ENCODE measurements at regions not wholly inside any gene's neighbourhood (a gene's known extent, or its start where the extent isn't known, plus 50 kb on each side); places are given as distances from the start of the nearest gene placed in this dataset.

DNA sequence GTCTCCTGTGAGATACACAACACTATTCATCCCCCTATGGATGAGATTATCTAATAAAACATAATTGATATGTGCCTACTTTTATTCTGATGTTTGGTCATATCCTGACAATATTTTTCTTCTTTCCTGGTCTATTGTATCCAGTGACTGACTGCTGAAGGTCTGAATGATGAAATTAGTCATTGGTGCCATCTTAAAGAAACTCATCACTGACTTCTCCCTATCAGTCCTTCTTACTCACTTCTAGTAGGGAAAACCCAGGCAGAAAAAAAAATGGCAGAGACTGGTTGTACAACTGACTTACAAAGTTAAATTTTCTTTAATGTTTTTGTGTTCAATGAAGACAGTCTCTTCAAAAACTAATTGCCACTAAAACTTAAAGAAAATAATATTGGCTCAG lies 377.4 kb downstream of the HTR7 start:
- Mint-ChIP-seq H3K4me1 (no peaks in the 10 kb centered on the region), H3K27me3 (no peaks in the 10 kb centered on the region), H3K9me3 (peaks cover 3% of the 10 kb centered on the region), H3K27ac (no peak overlapping the region), H3K36me3 (no peaks in the 10 kb centered on the region), H3K4me3 (no peak overlapping the region)
- no peak for ATAC-seq

DNA sequence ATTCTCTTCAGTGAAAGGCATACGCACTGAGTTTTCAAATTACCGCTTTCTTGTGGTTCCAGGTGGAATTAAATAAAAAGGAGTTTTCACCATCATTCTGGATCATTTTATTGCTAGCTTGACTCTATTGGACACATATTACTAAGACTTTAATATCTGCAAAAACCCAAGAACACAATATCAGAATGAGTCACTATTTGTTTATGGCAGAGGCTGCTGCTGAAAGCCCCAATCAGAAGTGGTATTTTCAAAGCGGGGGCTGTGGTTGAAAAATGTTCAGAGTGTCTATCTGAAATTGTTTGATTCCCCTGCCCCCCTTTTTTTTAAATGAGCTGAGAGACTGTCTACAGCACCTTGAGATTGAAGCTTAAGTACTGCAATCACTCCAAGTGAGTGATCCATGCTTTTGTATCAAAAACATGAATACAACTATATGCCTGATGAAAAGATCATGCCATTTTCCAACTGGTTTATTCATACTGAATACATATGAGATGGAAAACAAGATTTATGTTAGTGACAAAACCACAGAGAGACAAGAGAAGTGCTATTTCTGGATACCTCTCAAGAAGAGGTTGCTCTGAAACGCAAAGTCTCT lies 376.4 kb downstream of the HTR7 start:
- Mint-ChIP-seq H3K4me1 (no peaks in the 10 kb centered on the region), H3K27me3 (no peaks in the 10 kb centered on the region), H3K36me3 (no peaks in the 10 kb centered on the region), H3K27ac (no peak overlapping the region), H3K4me3 (no peak overlapping the region), H3K9me3 (peaks cover 3% of the 10 kb centered on the region)
- no peak for ATAC-seq

GRCh38 chr10:90484518-90484917 lies 373.3 kb downstream of the HTR7 start:
- ATAC-seq, result no peak
- Mint-ChIP-seq H3K9me3 (peaks cover 3% of the 10 kb centered on the region), H3K27ac (no peak overlapping the region), H3K36me3 (no peaks in the 10 kb centered on the region), H3K4me3 (no peak overlapping the region), H3K4me1 (no peaks in the 10 kb centered on the region), H3K27me3 (no peaks in the 10 kb centered on the region)

DNA sequence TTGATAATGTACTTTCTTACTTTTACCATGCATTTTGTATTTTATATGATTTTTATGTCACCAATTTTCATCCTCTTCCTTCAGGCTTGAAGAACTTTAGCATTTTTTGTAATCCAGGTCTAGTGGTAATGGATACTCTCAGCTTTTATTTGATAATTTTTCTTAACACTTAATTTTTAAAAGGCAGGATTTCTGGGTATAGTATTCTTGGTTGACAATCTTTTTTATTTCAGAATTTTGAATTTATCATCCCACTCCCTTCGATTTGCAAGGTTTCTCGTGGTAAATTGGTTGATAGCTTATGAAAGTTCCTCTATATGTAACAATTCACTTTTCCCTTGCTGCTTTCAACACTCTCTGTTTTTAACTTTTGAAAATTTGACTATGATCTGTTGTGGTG lies 363.7 kb downstream of the HTR7 start:
- Mint-ChIP-seq H3K27me3 (no peaks in the 10 kb centered on the region), H3K36me3 (no peaks in the 10 kb centered on the region), H3K4me1 (no peaks in the 10 kb centered on the region), H3K4me3 (no peak overlapping the region), H3K9me3 (peaks cover 27% of the 10 kb centered on the region), H3K27ac (no peak overlapping the region)
- no peak for ATAC-seq

DNA sequence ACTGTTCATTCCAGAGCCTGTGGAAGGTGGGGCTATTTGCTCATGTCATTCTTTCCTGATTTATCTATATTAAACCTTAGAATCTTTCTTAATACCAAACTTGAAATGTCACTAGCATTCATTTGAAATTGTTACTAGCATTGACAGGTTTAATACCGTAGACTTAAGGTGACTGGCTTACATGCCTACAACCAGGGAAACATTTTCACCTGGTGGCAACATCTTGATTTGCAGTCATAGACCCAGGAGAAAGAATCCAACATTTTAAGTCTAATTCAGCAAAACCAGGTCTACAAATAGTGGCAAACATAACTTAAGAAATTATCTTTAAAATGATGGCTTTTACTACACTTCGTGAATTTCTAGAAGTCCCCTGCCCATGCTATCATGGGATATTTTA lies 353.7 kb downstream of the HTR7 start:
- Mint-ChIP-seq H3K9me3 (no peaks in the 10 kb centered on the region), H3K4me1 (peaks cover 9% of the 10 kb centered on the region), H3K4me3 (no peak overlapping the region), H3K27me3 (no peaks in the 10 kb centered on the region), H3K36me3 (no peaks in the 10 kb centered on the region), H3K27ac (no peak overlapping the region)
- no peak for ATAC-seq

- H3K27me3 Mint-ChIP-seq, result peaks cover 42% of the 10 kb centered on the region
- H3K9me3 Mint-ChIP-seq, result peaks cover 2% of the 10 kb centered on the region
- H3K4me1 Mint-ChIP-seq, result no peaks in the 10 kb centered on the region
- no peak for ATAC-seq
- H3K27ac Mint-ChIP-seq, result no peak overlapping the region
- H3K4me3 Mint-ChIP-seq, result no peak overlapping the region
- H3K36me3 Mint-ChIP-seq, result no peaks in the 10 kb centered on the region
These were observed 331.1 kb downstream of the HTR7 start for GRCh38 chr10:90526721-90527120.

DNA sequence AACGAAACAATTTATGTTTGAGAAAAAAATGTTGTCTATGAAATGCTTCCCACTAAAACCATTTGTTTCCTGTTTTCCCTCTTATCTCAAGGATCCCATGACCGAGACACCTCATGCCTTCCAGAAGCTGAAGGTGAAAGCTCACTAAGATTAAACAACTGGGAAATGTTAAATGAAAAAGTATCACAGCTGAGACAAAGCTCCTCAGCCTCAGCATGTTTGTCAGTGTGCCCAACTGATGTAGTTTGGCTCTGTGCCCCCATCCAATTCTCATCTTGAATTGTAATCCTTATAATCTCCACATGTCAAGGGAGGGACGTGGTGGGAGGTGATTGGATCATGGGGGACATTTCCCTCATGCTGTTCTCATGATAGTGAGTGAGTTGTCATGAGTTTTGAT lies 327.3 kb downstream of the HTR7 start:
- Mint-ChIP-seq H3K36me3 (no peaks in the 10 kb centered on the region), H3K4me3 (no peak overlapping the region), H3K27me3 (peaks cover 13% of the 10 kb centered on the region), H3K9me3 (peaks cover 2% of the 10 kb centered on the region), H3K27ac (no peak overlapping the region), H3K4me1 (no peaks in the 10 kb centered on the region)
- ATAC-seq, result no peak

DNA sequence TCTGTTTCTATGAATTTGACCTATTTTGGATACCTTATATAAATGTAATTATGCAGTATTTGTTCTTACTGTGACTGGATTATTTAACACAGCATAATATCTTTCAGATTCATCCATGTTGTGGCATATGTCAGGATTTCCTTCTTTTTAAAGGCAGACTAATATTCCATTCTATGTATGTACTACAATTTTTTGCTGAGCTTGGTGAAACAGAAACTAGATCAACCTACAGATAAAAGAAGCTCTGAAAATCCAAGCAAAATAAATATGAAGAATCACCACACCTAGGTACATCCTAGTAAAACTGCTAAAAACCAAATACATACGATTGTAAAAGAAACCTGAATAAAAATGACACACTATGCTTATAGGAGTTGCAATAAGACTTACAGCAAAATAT lies 300.5 kb downstream of the HTR7 start:
- Mint-ChIP-seq H3K27me3 (no peaks in the 10 kb centered on the region), H3K27ac (no peak overlapping the region), H3K36me3 (no peaks in the 10 kb centered on the region), H3K4me3 (no peak overlapping the region), H3K9me3 (peaks cover 8% of the 10 kb centered on the region), H3K4me1 (no peaks in the 10 kb centered on the region)
- no peak for ATAC-seq

- no peak for ATAC-seq
- Mint-ChIP-seq H3K27me3 (no peaks in the 10 kb centered on the region), H3K36me3 (no peaks in the 10 kb centered on the region), H3K27ac (no peak overlapping the region), H3K4me1 (no peaks in the 10 kb centered on the region), H3K4me3 (no peak overlapping the region), H3K9me3 (peaks cover 8% of the 10 kb centered on the region)
These were observed 297.5 kb downstream of the HTR7 start for GRCh38 chr10:90560331-90560730.

- H3K36me3 Mint-ChIP-seq, result no peaks in the 10 kb centered on the region
- no peaks in the 10 kb centered on the region for H3K4me1 Mint-ChIP-seq
- H3K9me3 Mint-ChIP-seq, result peaks cover 11% of the 10 kb centered on the region
- ATAC-seq, result no peak
- no peaks in the 10 kb centered on the region for H3K27me3 Mint-ChIP-seq
- no peak overlapping the region for H3K27ac Mint-ChIP-seq
- H3K4me3 Mint-ChIP-seq, result no peak overlapping the region
These were observed 296.2 kb downstream of the HTR7 start for GRCh38 chr10:90561666-90562065.

DNA sequence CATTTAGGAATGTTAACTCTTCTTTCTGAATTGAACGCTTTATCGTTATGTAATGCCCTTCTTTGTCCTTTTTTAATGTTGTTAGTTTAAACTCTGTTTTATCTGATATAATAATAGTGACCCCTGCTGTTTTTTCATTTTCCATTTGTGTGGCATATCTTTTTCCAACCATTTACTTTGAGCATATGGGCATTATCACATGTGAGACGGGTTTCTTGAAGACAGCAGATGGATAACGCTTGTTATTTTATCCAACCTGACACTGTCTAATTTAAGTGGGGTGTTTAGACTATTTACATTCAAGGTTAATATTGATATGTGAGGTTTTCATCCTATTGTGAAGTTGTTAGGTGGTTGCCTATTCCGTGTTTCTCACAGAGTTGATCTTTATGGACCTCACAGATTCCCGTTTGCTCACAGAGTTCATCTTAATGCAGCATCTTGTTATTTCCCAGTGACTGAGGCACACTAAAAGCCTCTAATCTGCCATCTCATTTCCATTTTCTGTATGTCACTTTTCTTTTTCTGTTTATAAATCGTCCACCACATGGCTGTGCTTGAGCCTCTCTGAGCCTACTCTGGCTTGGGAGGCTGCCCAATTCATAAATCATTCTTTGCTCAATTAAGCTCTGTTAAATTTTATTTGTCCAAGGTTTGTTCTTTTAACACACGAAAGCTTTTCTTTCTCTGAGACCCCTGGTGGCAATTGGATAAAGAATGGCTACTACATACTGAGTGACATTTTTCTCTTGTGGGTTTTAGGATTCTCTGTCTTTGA lies 286.2 kb downstream of the HTR7 start:
- no peaks in the 10 kb centered on the region for H3K36me3 Mint-ChIP-seq
- H3K4me3 Mint-ChIP-seq, result no peak overlapping the region
- H3K9me3 Mint-ChIP-seq, result no peaks in the 10 kb centered on the region
- no peak for ATAC-seq
- H3K27me3 Mint-ChIP-seq, result peaks cover 19% of the 10 kb centered on the region
- H3K27ac Mint-ChIP-seq, result no peak overlapping the region
- no peaks in the 10 kb centered on the region for H3K4me1 Mint-ChIP-seq

GRCh38 chr10:90575125-90575524 lies 282.7 kb downstream of the HTR7 start:
- H3K36me3 Mint-ChIP-seq, result no peaks in the 10 kb centered on the region
- no peaks in the 10 kb centered on the region for H3K9me3 Mint-ChIP-seq
- H3K4me3 Mint-ChIP-seq, result no peak overlapping the region
- H3K4me1 Mint-ChIP-seq, result no peaks in the 10 kb centered on the region
- no peak overlapping the region for H3K27ac Mint-ChIP-seq
- H3K27me3 Mint-ChIP-seq, result peaks cover 30% of the 10 kb centered on the region
- ATAC-seq, result no peak

- H3K27me3 Mint-ChIP-seq, result peaks cover 22% of the 10 kb centered on the region
- H3K9me3 Mint-ChIP-seq, result no peaks in the 10 kb centered on the region
- H3K27ac Mint-ChIP-seq, result no peak overlapping the region
- H3K4me3 Mint-ChIP-seq, result no peak overlapping the region
- no peaks in the 10 kb centered on the region for H3K4me1 Mint-ChIP-seq
- no peak for ATAC-seq
- H3K36me3 Mint-ChIP-seq, result no peaks in the 10 kb centered on the region
These were observed 280.3 kb downstream of the HTR7 start for GRCh38 chr10:90577569-90577968.

DNA sequence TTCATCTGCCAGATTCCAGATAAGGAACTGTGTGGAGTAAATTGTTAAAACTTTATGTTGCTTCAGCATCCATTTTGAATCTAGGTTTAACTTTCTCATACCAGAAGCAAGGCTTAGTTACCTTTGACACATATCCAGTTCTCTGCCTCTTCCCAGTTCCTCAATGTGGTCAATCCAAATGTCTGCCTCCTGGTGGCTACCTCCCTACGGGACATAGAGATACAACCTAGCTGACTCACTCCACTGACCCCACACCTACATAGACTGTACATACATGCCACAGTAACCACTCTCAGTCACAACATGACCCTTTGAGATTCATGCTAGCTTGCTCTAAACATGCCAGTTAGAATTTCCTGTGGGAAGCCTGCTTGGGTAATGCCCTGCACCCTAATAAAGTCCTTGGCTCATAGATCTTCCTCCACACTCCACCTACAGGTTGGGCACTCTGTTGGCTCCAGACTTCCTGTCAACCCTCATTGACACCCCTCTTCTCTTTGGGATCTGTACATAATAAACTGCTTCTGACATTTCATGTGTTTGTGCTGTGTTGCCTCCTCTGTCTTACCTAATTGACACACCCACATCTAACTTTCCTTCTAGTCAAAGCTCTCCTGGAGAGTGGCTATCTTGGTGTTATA lies 278.1 kb downstream of the HTR7 start:
- Mint-ChIP-seq H3K9me3 (no peaks in the 10 kb centered on the region), H3K27ac (no peak overlapping the region), H3K4me1 (no peaks in the 10 kb centered on the region), H3K36me3 (no peaks in the 10 kb centered on the region), H3K4me3 (no peak overlapping the region), H3K27me3 (peaks cover 13% of the 10 kb centered on the region)
- peak; percentile 75 for ATAC-seq

- ATAC-seq, result no peak
- Mint-ChIP-seq H3K9me3 (peaks cover 3% of the 10 kb centered on the region), H3K4me3 (no peak overlapping the region), H3K4me1 (no peaks in the 10 kb centered on the region), H3K27me3 (peaks cover 13% of the 10 kb centered on the region), H3K27ac (no peak overlapping the region), H3K36me3 (no peaks in the 10 kb centered on the region)
These were observed 274.4 kb downstream of the HTR7 start for GRCh38 chr10:90583416-90583815.

- H3K4me3 Mint-ChIP-seq, result no peak overlapping the region
- no peak for ATAC-seq
- H3K36me3 Mint-ChIP-seq, result no peaks in the 10 kb centered on the region
- H3K27ac Mint-ChIP-seq, result no peak overlapping the region
- H3K9me3 Mint-ChIP-seq, result peaks cover 3% of the 10 kb centered on the region
- no peaks in the 10 kb centered on the region for H3K4me1 Mint-ChIP-seq
- peaks cover 9% of the 10 kb centered on the region for H3K27me3 Mint-ChIP-seq
These were observed 270.8 kb downstream of the HTR7 start for GRCh38 chr10:90587081-90587491.
